Ramos (cell line): ENCODE measurements at regions not wholly inside any gene's neighbourhood (a gene's known extent, or its start where the extent isn't known, plus 50 kb on each side); places are given as distances from the start of the nearest gene placed in this dataset.
"Not testable (repeated sequence)": the region's sequence is repeated elsewhere in the genome, so short reads cannot be mapped to it uniquely, and the experiment has no call there.

Experiments
- in situ Hi-C: fragments of 300-500 bp; cut with MboI; formaldehyde crosslinking; loops from one replicate; pipeline ENCODE4 v1.14.3; 2022; ENCODE audit warnings: low sequenced_read_pairs; ENCODE audit not compliant: unreplicated experiment

GRCh38 chr16:10266809-10267208 lies 84.6 kb upstream of the GRIN2A start:
- in situ Hi-C loops, result loop anchor here (25.0 kb wide), 1 partner anchor 470 kb away; the partner anchor contains the start of gene NUBP1

GRCh38 chr16:10269632-10270031 lies 87.4 kb upstream of the GRIN2A start:
- in situ Hi-C loops, result loop anchor here (25.0 kb wide), 1 partner anchor 468 kb away; the partner anchor contains the start of gene NUBP1

- in situ Hi-C loops, result loop anchor here (25.0 kb wide), 1 partner anchor 465 kb away; the partner anchor contains the start of gene NUBP1
Measured at GRCh38 chr16:10272250-10272854, 90.1 kb upstream of the GRIN2A start.

- in situ Hi-C loops, result not testable (repeated sequence)
Measured at GRCh38 chr16:10275214-10275996, 93.2 kb upstream of the GRIN2A start.

- in situ Hi-C loops, result no loop called here
Measured at GRCh38 chr16:10277597-10277996, 95.4 kb upstream of the GRIN2A start.

GRCh38 chr16:10280262-10281170 lies 98.3 kb upstream of the GRIN2A start:
- in situ Hi-C loops, result no loop called here

- in situ Hi-C loops, result no loop called here
Measured at GRCh38 chr16:10282367-10282766, 100.1 kb upstream of the GRIN2A start.

- in situ Hi-C loops, result not testable (repeated sequence)
Measured at GRCh38 chr16:10283246-10283645, 101.0 kb upstream of the GRIN2A start.

- in situ Hi-C loops, result not testable (repeated sequence)
Measured at GRCh38 chr16:10290467-10291105, 95.3 kb upstream of the ATF7IP2 start.

- in situ Hi-C loops, result not testable (repeated sequence)
Measured at GRCh38 chr16:10292197-10292596, 93.7 kb upstream of the ATF7IP2 start.

- in situ Hi-C loops, result not testable (repeated sequence)
Measured at GRCh38 chr16:10292976-10293375, 92.9 kb upstream of the ATF7IP2 start.

GRCh38 chr16:10294153-10294552 lies 91.7 kb upstream of the ATF7IP2 start:
- in situ Hi-C loops, result not testable (repeated sequence)

- in situ Hi-C loops, result no loop called here
Measured at GRCh38 chr16:10296956-10297340, 88.9 kb upstream of the ATF7IP2 start.

- in situ Hi-C loops, result no loop called here
Measured at GRCh38 chr16:10297341-10298006, 88.4 kb upstream of the ATF7IP2 start.

GRCh38 chr16:10300905-10301304 lies 85.0 kb upstream of the ATF7IP2 start:
- in situ Hi-C loops, result loop anchor here (25.0 kb wide), 1 partner anchor 636 kb away; the partner anchor contains the start of genes CLEC16A and DEXI

- in situ Hi-C loops, result loop anchor here (25.0 kb wide), 1 partner anchor 636 kb away; the partner anchor contains the start of genes CLEC16A and DEXI
Measured at GRCh38 chr16:10301547-10301946, 84.3 kb upstream of the ATF7IP2 start.

- in situ Hi-C loops, result loop anchor here (25.0 kb wide), 1 partner anchor 631 kb away; the partner anchor contains the start of genes CLEC16A and DEXI
Measured at GRCh38 chr16:10305912-10306311, 79.9 kb upstream of the ATF7IP2 start.

GRCh38 chr16:10308305-10309193 lies 77.3 kb upstream of the ATF7IP2 start:
- in situ Hi-C loops, result loop anchor here (25.0 kb wide), 1 partner anchor 629 kb away; the partner anchor contains the start of genes CLEC16A and DEXI
